ENCODE measurements at regions not wholly inside any gene's neighbourhood (a gene's known extent, or its start where the extent isn't known, plus 50 kb on each side); places are given as distances from the start of the nearest gene placed in this dataset.

GRCh38 chr10:89086801-89087521, 96.4 kb downstream of the FAS start:
- Histone ChIP-seq H2AFZ (ENCODE audit: low read depth) (no peak overlapping the region), H4K20me1 (ENCODE audit: insufficient read depth) (no peaks in the 10 kb centered on the region), H3F3A (replicated peaks; ENCODE audit: insufficient read depth) (no peaks in the 10 kb centered on the region), H3K4me2 (no peak overlapping the region), H3K4me3 (ENCODE audit: low read depth in 2 of 2, low read length in 1 of 2) (no peak overlapping the region), H3K9me2 (no peaks in the 10 kb centered on the region), H3K4me1 (ENCODE audit: control insufficient read depth in 1 of 2, insufficient read depth in 2 of 2, low read depth in 1 of 2, low read length in 1 of 2) (no peaks in the 10 kb centered on the region; a peak in 1 of 4 replicates), H3K36me3 (replicated peaks in 1 of 2; ENCODE audit: control insufficient read depth in 1 of 2, insufficient read depth in 2 of 2, low read length in 1 of 2) (no peaks in the 10 kb centered on the region), H3K9me3 (no peaks in the 10 kb centered on the region), H3K27ac (ENCODE audit: low read depth in 2 of 2, low read length in 1 of 2) (no peak overlapping the region), H3K79me2 (ENCODE audit: insufficient read depth) (no peaks in the 10 kb centered on the region), H3K9ac (no peak overlapping the region), H3K27me3 (ENCODE audit: insufficient read depth) (no peaks in the 10 kb centered on the region)
- WGBS (ENCODE audit: low lambda C conversion rate), result 86% methylated on average over 13 of the region's 13 CpGs
- POLR2A ChIA-PET, result no interaction called here
- TF ChIP-seq RCOR1 (IDR thresholded peaks at IDR 0.05; ENCODE audit: low read length) (no peak), USF1 (IDR thresholded peaks at IDR 0.05; ENCODE audit: borderline replicate concordance, low read depth) (no peak), YY1 (IDR thresholded peaks at IDR 0.05; ENCODE audit: low read depth) (no peak), RAD21 (IDR thresholded peaks at IDR 0.05; ENCODE audit: low read length) (no peak), POLR2AphosphoS5 (IDR thresholded peaks at IDR 0.05; ENCODE audit: low read depth, low read length) (no peak), TAF1 (IDR thresholded peaks at IDR 0.05; ENCODE audit: borderline replicate concordance, low read depth, low read length) (no peak), IRF3 (IDR thresholded peaks at IDR 0.05; ENCODE audit: low read depth, low read length) (no peak), TCF12 (IDR thresholded peaks at IDR 0.05) (no peak), ELF1 (IDR thresholded peaks at IDR 0.05) (no peak), EP300 (IDR thresholded peaks at IDR 0.05; ENCODE audit: borderline replicate concordance in 1 of 2, low read depth in 1 of 2, low read length in 1 of 2) (no peak), CTCF (IDR thresholded peaks at IDR 0.05) (no peak), TEAD4 (IDR thresholded peaks at IDR 0.05; ENCODE audit: borderline replicate concordance, insufficient read depth) (no peak), SIN3A (IDR thresholded peaks at IDR 0.05; ENCODE audit: borderline replicate concordance, low read depth, low read length) (no peak), FOSL2 (IDR thresholded peaks at IDR 0.05; ENCODE audit: borderline replicate concordance, low read depth) (no peak), PBX3 (IDR thresholded peaks at IDR 0.05) (no peak), EZH2phosphoT487 (IDR thresholded peaks at IDR 0.05; ENCODE audit: borderline replicate concordance, low read depth) (no peak), SMC3 (IDR thresholded peaks at IDR 0.05; ENCODE audit: low read depth, low read length) (no peak)
- CTCF ChIA-PET, result interaction anchor here (1.1 kb wide), 1 partner anchor 130 kb away, joined by 3 read pairs; no protein-coding TSS in a partner anchor
- no peak for DNase-seq

All from SK-N-SH (cell line).